C4-2B (cell line): ENCODE measurements at regions not wholly inside any gene's neighbourhood (a gene's known extent, or its start where the extent isn't known, plus 50 kb on each side); places are given as distances from the start of the nearest gene placed in this dataset.

Experiments used
- ZFX ChIP-seq: fragments of 450-650 bp; IDR thresholded peaks from 2 replicates; pipeline ENCODE4 v1.6.1; 2017
- TF ChIP-seq, protein P1 (sequence below): fragments of 450-650 bp; conservative IDR thresholded peaks from 2 replicates; pipeline ENCODE4 v1.5.1; 2017; ENCODE audit warnings: mild to moderate bottlenecking

DNA sequence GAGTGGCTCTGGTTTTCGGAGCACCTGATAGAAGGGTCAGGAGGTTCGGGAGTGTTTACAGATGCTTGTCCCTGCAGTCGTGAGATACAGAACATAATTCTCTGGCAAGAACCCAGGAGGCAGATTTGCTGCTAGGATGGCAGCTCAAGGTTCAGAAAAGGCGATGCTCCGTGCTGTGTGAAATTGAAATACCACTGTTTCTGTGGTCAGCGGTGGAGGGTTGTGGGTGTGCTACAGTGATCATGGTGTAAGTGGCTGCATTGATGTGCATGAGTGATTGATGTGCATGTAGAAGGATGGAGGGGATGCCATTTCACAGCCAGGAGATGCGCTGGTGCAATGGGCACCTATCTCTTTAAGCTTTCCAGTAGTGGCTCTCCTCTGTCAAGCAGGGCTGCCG lies 322.1 kb downstream of the GALR1 start:
- TF ChIP-seq, protein P1, sequence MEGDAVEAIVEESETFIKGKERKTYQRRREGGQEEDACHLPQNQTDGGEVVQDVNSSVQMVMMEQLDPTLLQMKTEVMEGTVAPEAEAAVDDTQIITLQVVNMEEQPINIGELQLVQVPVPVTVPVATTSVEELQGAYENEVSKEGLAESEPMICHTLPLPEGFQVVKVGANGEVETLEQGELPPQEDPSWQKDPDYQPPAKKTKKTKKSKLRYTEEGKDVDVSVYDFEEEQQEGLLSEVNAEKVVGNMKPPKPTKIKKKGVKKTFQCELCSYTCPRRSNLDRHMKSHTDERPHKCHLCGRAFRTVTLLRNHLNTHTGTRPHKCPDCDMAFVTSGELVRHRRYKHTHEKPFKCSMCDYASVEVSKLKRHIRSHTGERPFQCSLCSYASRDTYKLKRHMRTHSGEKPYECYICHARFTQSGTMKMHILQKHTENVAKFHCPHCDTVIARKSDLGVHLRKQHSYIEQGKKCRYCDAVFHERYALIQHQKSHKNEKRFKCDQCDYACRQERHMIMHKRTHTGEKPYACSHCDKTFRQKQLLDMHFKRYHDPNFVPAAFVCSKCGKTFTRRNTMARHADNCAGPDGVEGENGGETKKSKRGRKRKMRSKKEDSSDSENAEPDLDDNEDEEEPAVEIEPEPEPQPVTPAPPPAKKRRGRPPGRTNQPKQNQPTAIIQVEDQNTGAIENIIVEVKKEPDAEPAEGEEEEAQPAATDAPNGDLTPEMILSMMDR, result no peak
- no peak for TF ChIP-seq ZFX
